ENCODE measurements at regions not wholly inside any gene's neighbourhood (a gene's known extent, or its start where the extent isn't known, plus 50 kb on each side); places are given as distances from the start of the nearest gene placed in this dataset.

DNA sequence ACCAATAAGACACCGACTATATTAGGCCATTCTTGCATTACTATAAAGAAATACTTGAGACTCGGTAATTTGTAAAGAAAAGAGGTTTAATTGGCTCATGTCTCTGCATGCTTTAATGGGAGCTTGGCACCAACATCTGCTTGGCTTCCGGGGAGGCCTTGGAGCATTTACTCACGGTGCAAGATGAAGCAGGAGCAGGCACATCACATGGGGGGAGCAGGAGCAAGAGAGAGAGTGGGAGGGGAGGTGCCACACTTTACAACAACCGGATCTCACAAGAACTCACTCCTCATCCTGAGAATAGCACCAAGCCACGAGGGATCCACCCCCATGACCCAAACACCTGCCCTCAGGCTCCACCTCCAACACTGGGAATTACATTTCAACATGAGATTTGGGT, 224.8 kb downstream of the KLF5 start:
- H2AFZ ChIP-seq (ENCODE audit: insufficient read depth, low read depth, low read length, poor library complexity, severe bottlenecking), result no peak overlapping the region
- H3K4me1 ChIP-seq (ENCODE audit: control insufficient read depth in 1 of 2, insufficient read depth in 2 of 2, low read length in 2 of 2), result peaks cover 4 to 5% of the 10 kb centered on the region in 2 donors
- peaks cover 8% of the 10 kb centered on the region for H3K4me1 Mint-ChIP-seq
- peaks cover 0 to 4% of the 10 kb centered on the region in 2 donors for H3K9me3 ChIP-seq (replicated peaks in 1 of 2; ENCODE audit: control insufficient read depth in 1 of 2, insufficient read depth in 1 of 2, low read length in 2 of 2)
- H4K20me1 ChIP-seq (ENCODE audit: insufficient read depth, low read length), result no peaks in the 10 kb centered on the region
- no peaks in the 10 kb centered on the region for H3K79me2 ChIP-seq (ENCODE audit: insufficient read depth, low read length)
- H3K4me2 ChIP-seq (replicated peaks; ENCODE audit: extremely low read depth, low read length, poor library complexity, severe bottlenecking), result no peak overlapping the region
- H3K27me3 ChIP-seq (ENCODE audit: control insufficient read depth in 2 of 2, insufficient read depth in 2 of 2, low read length in 2 of 2), result no peaks in the 10 kb centered on the region
- 100% methylated on average over 1 of the region's 6 CpGs for WGBS (ENCODE audit: insufficient coverage)
- intact Hi-C loops (cut with micrococcal nuclease), result no loop called here
- no peaks in the 10 kb centered on the region for H3K36me3 Mint-ChIP-seq
- no peak overlapping the region for H3K27ac Mint-ChIP-seq
- TF ChIP-seq, protein P1, sequence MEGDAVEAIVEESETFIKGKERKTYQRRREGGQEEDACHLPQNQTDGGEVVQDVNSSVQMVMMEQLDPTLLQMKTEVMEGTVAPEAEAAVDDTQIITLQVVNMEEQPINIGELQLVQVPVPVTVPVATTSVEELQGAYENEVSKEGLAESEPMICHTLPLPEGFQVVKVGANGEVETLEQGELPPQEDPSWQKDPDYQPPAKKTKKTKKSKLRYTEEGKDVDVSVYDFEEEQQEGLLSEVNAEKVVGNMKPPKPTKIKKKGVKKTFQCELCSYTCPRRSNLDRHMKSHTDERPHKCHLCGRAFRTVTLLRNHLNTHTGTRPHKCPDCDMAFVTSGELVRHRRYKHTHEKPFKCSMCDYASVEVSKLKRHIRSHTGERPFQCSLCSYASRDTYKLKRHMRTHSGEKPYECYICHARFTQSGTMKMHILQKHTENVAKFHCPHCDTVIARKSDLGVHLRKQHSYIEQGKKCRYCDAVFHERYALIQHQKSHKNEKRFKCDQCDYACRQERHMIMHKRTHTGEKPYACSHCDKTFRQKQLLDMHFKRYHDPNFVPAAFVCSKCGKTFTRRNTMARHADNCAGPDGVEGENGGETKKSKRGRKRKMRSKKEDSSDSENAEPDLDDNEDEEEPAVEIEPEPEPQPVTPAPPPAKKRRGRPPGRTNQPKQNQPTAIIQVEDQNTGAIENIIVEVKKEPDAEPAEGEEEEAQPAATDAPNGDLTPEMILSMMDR (IDR thresholded peaks at IDR 0.05), result no peak
- no peak for DNase-seq
- H3K27me3 Mint-ChIP-seq (ENCODE audit: low read depth in 3 of 3), result peaks cover 0 to 4% (median 0%) of the 10 kb centered on the region in 3 donors
- H3K36me3 ChIP-seq (replicated peaks in 1 of 2; ENCODE audit: control insufficient read depth in 1 of 2, insufficient read depth in 2 of 2, low read length in 2 of 2), result no peaks in the 10 kb centered on the region
- no peak overlapping the region for H3K27ac ChIP-seq (ENCODE audit: low read depth in 1 of 2, low read length in 2 of 2)
- no peak overlapping the region for H3K4me3 ChIP-seq (replicated peaks in 1 of 3; ENCODE audit: low read depth in 2 of 3, low read length in 3 of 3)
- no peak overlapping the region for H3K9ac ChIP-seq (ENCODE audit: insufficient read depth, low read length, poor library complexity, severe bottlenecking)
- peaks cover 4 to 26% (median 11%) of the 10 kb centered on the region in 7 donors for H3K9me3 Mint-ChIP-seq
- H3K4me3 Mint-ChIP-seq, result no peak overlapping the region

DNA sequence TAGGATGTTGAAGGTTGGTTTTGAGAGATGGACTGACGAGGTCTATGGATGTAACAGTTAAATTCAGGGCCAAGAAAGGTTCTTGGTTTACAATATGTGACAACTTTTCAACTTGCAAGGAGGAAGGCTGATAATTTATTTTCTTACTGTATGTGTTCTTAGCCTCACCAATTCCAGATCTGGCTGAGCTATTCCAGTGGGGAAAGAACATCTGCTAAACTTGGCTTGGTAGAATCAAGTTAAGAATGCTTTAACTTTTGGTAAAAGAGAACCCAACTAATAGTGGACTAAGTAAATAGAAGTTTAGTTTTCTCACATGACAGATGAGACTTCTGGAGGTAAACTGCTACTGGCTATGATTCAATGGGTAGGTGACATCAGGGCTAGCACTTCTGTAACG, 222.9 kb downstream of the KLF5 start:
- Histone ChIP-seq H3K79me2 (ENCODE audit: insufficient read depth, low read length) (no peaks in the 10 kb centered on the region), H3K36me3 (replicated peaks in 1 of 2; ENCODE audit: control insufficient read depth in 1 of 2, insufficient read depth in 2 of 2, low read length in 2 of 2) (no peaks in the 10 kb centered on the region), H2AFZ (ENCODE audit: insufficient read depth, low read depth, low read length, poor library complexity, severe bottlenecking) (no peak overlapping the region), H3K4me1 (ENCODE audit: control insufficient read depth in 1 of 2, insufficient read depth in 2 of 2, low read length in 2 of 2) (no peaks in the 10 kb centered on the region), H4K20me1 (ENCODE audit: insufficient read depth, low read length) (no peaks in the 10 kb centered on the region), H3K4me3 (replicated peaks in 1 of 3; ENCODE audit: low read depth in 2 of 3, low read length in 3 of 3) (no peak overlapping the region), H3K9me3 (replicated peaks in 1 of 2; ENCODE audit: control insufficient read depth in 1 of 2, insufficient read depth in 1 of 2, low read length in 2 of 2) (no peaks in the 10 kb centered on the region), H3K4me2 (replicated peaks; ENCODE audit: extremely low read depth, low read length, poor library complexity, severe bottlenecking) (no peak overlapping the region), H3K27ac (ENCODE audit: low read depth in 1 of 2, low read length in 2 of 2) (no peak overlapping the region), H3K27me3 (ENCODE audit: control insufficient read depth in 2 of 2, insufficient read depth in 2 of 2, low read length in 2 of 2) (no peaks in the 10 kb centered on the region), H3K9ac (ENCODE audit: insufficient read depth, low read length, poor library complexity, severe bottlenecking) (no peak overlapping the region)
- no peak for DNase-seq
- Mint-ChIP-seq H3K9me3 (peaks cover 4 to 21% (median 9%) of the 10 kb centered on the region in 7 donors), H3K27me3 (ENCODE audit: low read depth in 3 of 3) (peaks cover 0 to 2% (median 0%) of the 10 kb centered on the region in 3 donors), H3K36me3 (no peaks in the 10 kb centered on the region), H3K4me3 (no peak overlapping the region), H3K27ac (no peak overlapping the region), H3K4me1 (peaks cover 4% of the 10 kb centered on the region)
- WGBS (ENCODE audit: insufficient coverage), result 94% methylated on average over 2 of the region's 2 CpGs
- TF ChIP-seq, protein P1 (IDR thresholded peaks at IDR 0.05), result no peak
- intact Hi-C loops (cut with micrococcal nuclease), result no loop called here

All from CD14-positive monocyte (primary cell).